H7 (cell line): ENCODE measurements at regions not wholly inside any gene's neighbourhood (a gene's known extent, or its start where the extent isn't known, plus 50 kb on each side); places are given as distances from the start of the nearest gene placed in this dataset.
"Not testable (repeated sequence)": the region's sequence is repeated elsewhere in the genome, so short reads cannot be mapped to it uniquely, and the experiment has no call there.

Experiments used
- DNase-seq: peaks from one replicate; pipeline ENCODE4 v3.0.0; 2012
- H3K27me3 ChIP-seq: 2 replicates; pipeline ENCODE4 v1.6.0; 2011; ENCODE audit warnings: mild to moderate bottlenecking, low read length; ENCODE audit not compliant: control insufficient read depth, insufficient read depth
- H3K36me3 ChIP-seq: replicated peaks from 2 replicates; pipeline ENCODE4 v1.5.1; 2011; ENCODE audit warnings: low read length; ENCODE audit not compliant: control insufficient read depth, insufficient read depth
- H3K4me3 ChIP-seq: 2 replicates; pipeline ENCODE4 v1.5.1; 2011; ENCODE audit warnings: low read depth, mild to moderate bottlenecking, control low read depth, low read length, moderate library complexity; ENCODE audit not compliant: insufficient read depth

DNA sequence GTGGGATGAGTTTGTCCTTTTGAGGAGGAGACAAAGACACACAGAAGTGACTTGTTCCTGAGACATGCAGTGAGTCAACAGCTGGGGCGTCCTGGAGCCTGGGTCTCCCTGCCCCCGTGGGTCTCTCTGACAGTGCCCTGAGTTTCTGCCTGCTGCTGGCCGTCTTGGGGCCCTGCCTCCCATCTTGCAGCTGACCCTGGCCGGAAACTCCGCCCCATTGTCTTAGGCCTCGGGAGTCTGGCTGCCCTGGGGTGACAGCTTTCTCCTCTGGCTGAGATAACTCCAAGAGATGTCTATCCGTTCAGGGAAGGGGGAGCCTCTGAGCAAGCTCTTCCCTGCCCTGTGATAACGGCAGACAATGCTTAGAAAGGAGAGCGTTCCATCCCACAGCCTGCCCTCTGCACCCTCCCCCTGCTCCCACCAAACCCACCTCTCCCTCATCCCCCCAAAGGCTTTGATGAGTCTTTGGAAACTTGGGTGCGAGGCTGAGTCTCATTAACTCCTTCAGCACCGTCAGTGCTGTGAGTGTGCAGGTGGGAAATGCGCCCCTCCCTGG lies 69.5 kb upstream of the PODXL start:
- Histone ChIP-seq H3K4me3 (no peak overlapping the region), H3K36me3 (no peaks in the 10 kb centered on the region; the same call in 1 of the 2 replicates), H3K27me3 (no peaks in the 10 kb centered on the region)
- peak; percentile 89 for DNase-seq

DNA sequence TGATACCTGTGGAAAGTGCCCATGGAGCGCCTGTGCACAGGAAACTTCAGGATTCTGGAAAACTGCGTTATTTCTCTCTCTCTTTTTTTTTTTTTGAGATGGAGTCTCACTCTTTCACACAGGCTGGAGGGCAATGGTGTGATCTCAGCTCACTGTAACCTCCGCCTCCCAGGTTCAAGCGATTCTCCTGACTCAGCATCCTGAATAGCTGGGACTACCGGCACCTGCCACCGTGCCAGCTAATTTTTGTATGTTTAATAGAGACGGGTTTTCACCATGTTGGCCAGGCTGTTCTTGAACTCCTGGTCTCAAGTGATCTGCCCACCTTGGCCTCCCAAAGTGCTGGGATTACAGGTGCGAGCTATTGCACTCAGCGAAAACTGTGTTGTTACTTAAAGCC lies 68.9 kb upstream of the PODXL start:
- not testable (repeated sequence) for H3K36me3 ChIP-seq, H3K4me3 ChIP-seq, H3K27me3 ChIP-seq, DNase-seq

DNA sequence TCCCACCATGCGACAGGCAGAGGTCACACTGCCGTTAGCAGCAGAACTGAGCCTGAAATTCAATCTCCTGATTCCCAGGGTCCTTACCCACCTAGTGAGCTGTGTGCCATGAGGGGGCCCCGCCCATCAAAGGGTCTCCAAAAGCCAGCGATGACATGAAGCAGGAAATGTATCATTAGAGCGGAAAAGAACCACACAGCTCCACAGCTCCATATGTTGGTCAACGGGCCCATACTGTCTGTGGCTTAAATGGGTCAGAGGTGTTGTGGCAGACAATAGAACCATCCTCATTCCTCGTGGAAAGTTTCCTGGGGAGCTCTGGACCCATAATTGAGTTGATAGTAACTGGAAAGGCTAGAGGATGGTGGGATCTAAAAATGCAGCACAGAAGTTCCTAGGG lies 68.1 kb upstream of the PODXL start:
- Histone ChIP-seq H3K4me3 (no peak overlapping the region), H3K36me3 (no peaks in the 10 kb centered on the region; the same call in 1 of the 2 replicates), H3K27me3 (no peaks in the 10 kb centered on the region)
- no peak for DNase-seq

DNA sequence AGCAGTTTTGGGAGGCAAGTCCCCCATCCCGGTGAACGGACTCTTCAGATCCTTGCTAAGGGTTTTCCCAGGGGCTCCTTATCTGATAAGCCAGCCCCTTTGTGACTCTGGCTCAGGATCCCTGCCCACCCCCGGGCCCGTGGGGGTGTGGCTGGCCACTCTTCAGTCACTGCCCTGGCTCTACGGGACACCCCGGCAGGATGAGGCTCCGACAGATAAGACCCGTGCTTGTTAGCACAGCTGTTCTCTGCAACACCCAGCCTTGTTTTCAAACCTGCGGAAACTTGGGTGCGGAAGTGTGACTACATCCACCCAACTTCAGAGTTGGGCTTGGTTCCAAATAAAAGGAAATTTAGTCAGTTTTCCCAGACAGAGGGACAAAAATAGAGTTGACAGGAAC lies 66.7 kb upstream of the PODXL start:
- no peaks in the 10 kb centered on the region; the same call in 1 of the 2 replicates for H3K36me3 ChIP-seq
- DNase-seq: no peak
- no peak overlapping the region for H3K4me3 ChIP-seq
- H3K27me3 ChIP-seq: no peaks in the 10 kb centered on the region

DNA sequence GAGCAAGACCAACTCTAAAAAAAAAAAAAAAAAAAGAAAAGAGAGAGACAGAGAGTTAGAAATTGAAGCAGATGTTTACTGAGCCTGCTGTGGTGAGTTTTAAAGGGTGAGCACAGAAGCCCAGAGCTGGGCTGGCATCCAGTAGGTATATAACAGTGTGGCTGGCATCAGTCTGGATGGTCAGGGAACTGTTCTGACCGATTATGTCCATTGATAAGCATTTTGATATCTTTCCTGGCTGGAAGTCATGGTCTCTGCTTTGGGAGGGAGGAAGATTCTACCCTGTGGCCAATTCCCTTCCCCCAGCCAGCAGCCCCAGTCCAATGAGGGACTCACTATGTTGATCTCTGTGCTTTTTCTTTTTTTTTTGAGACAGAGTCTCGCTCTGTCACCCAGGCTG lies 65.2 kb upstream of the PODXL start:
- no peak overlapping the region for H3K4me3 ChIP-seq
- H3K27me3 ChIP-seq: no peaks in the 10 kb centered on the region
- DNase-seq: peak; percentile 41
- H3K36me3 ChIP-seq: no peaks in the 10 kb centered on the region; the same call in 1 of the 2 replicates

DNA sequence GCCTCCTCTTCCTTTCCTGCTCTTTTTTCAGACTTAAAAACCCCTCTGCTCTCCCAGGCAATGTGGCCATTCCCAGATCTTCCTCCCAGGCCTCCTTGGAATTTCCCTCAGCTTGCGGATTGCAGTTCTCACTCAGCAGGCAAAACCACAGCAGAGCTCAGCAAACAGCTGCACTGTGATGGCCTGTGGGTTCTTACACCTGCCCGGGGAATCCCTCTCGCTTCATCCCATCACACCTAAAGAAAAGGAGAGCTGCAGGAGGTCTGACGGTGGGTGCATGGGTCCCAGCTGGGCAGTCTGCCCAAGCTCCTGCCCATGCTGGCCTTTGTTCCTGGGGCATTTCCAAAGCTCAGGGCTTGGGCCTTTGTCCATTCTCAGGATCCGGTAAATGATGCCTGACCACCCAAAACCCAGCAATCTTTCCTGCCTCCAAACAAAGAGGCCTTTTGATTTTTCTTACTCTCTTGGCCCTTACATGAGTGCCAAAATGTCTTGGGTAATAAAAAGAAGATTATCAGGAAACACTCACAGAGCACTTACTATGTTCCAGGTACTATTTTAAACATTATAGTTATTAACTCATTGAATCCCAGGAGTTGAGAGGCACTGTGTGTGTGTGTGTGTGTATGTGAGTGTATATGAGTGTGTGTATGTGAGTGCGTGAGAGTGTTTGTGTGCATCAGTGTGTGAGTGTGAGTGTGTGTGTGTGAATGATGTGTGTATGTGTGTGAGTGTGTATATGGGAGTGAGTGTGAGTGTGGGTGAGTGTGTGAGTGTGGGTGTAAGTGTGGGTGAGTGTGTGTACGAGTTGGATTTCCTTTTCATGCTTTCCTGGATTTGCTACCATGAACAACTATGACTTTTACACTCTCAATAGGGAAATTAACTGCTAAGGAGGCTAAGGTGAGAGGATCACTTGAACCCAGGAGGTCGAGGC lies 64.5 kb upstream of the PODXL start:
- peak; percentile 73 for DNase-seq
- no peak overlapping the region for H3K4me3 ChIP-seq
- H3K36me3 ChIP-seq: no peaks in the 10 kb centered on the region; the same call in 1 of the 2 replicates
- no peaks in the 10 kb centered on the region for H3K27me3 ChIP-seq

DNA sequence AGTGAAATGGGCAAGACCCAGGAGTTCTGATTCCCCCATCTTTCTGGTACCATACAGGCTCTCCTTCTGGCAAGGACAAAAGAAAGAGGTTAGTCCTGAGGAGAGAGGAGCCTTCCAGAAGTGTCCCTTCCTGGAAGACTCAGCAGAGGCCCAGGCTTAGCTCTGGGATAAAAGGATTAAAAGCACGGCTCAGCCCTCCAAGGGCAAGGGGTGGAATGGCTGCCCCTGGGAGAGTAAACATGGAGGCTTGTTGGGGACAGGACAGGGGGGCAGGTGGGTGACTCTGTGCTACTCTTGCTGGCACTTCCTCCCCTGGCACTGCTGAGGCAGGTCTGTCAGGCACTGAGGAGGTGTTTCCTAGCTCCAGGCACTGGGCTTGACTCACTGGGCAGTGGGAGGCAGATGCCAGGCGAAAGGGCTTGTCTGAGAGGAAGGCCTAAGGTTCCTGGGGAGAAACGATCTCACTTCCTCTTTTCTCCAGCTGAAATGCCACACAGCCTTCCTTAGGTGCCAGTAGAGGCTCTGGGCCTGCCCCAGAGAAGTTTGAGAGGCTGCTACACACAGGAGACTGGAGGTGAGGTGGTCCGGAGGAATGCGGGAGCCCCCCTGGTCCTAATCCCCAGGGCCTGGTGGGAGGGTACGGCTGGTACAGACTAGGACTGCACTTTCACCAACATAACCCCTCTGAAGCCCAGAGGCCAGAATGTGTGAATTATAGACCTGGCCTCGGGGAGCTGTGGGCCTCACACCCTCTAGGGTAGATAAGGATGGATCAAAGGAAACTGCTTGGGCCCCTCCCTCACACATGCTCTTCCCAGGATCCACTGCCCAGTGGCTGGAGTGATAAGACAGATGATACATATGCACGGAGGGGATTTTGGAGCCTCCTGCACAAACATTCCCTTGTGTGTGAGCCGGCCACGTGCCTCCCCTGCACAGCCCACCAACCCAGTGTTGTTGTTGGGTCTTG lies 63.2 kb upstream of the PODXL start:
- no peaks in the 10 kb centered on the region for H3K27me3 ChIP-seq
- H3K4me3 ChIP-seq: no peak overlapping the region
- no peak for DNase-seq
- H3K36me3 ChIP-seq: no peaks in the 10 kb centered on the region; the same call in 1 of the 2 replicates

DNA sequence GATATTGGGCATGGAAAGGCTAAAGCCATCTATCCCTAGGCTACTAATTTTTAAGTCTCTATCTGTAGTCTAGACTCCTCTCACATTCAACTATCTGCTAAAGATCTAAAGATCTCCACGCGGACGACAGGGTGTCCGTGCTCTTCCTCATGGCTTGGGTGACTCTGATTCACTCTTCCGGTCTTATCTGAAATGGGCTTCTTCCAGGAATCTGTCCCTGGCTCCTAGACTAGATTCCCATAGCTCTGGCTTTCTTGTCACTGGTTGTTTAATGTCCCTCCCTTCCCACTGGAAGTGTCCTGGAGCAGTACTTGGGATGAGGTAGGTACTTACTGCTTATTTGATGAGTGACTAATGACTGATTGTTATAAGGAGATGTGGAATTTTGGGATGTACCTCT lies 62.0 kb upstream of the PODXL start:
- Histone ChIP-seq H3K36me3 (no peaks in the 10 kb centered on the region; the same call in 1 of the 2 replicates), H3K4me3 (no peak overlapping the region), H3K27me3 (no peaks in the 10 kb centered on the region)
- no peak for DNase-seq

DNA sequence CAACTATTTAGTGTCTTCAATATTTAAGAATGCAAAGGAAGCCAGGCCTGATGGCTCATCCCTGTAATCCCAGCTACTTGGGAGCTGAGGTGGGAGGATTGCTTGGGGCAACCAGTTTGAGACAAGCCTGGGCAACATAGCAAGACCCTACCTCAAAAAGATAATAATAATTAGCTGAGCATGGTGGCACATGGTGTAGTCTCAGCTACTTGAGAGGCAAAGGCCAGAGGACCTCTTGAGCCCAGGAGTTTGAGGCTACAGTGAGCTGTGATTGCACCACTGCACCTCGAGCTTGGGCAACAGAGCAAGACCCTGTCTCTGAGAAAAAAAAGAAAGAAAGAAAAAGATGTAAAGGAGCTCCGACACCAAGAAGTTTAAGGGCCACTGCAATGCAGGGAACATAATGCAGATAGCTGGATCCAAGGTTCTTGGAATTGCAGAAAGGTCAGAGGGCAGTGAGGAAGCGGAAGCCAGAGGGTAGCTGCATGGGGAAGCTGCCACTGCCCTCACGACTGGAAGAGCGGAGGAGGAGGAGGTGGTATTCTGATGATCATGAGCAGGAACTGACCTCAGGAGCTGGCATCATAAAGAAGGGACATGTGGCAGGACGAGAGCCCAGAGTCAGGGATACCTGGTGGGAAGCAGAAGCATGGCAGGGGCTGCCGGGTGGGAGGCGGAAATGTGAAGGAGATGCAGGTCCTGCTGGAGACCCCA lies 60.2 kb upstream of the PODXL start:
- H3K36me3 ChIP-seq: no peaks in the 10 kb centered on the region; the same call in 1 of the 2 replicates
- H3K27me3 ChIP-seq: no peaks in the 10 kb centered on the region
- no peak overlapping the region for H3K4me3 ChIP-seq
- DNase-seq: no peak

DNA sequence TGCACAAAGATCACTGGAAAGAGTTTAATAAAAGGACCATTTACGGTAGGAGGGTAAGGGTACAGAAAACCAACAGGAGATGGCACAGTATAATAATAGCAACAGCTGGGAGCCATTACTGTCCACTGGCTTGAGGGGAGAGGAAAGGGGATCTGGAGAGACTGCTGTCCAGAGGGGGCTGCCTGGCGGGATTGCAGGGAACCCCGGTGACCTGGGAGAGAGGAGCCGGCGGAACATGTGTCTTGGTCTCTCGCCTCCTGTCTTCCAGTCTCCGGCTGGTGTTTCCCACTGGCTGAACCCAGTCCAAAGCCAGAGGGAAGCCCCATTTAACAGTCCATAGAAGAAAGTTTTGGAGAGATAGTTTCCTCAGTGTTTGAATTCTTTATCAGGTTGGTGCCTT lies 57.5 kb upstream of the PODXL start:
- Histone ChIP-seq H3K27me3 (no peaks in the 10 kb centered on the region), H3K36me3 (no peaks in the 10 kb centered on the region), H3K4me3 (no peak overlapping the region)
- DNase-seq: no peak

DNA sequence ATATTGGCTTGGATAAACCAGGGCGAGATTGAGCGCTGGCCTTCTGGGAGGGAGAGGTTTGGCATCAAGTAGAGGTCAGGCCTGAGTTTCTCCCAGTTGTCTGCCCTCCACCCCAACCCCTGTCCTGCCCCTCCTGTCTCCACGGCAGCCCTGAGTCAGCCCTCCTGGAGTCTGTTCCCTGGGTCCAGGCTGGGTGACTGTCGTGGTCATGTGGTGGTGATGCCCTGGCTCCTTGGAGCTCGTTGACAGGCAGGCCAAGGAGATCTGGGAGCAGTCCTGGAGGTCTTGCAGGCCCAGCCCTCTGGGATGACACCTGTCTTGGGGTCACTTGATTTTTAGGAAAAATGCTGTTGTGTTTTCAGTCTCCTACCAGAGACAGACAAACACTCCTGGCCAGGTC lies 53.6 kb upstream of the PODXL start:
- Histone ChIP-seq H3K27me3 (no peaks in the 10 kb centered on the region), H3K36me3 (no peaks in the 10 kb centered on the region), H3K4me3 (no peak overlapping the region)
- no peak for DNase-seq

DNA sequence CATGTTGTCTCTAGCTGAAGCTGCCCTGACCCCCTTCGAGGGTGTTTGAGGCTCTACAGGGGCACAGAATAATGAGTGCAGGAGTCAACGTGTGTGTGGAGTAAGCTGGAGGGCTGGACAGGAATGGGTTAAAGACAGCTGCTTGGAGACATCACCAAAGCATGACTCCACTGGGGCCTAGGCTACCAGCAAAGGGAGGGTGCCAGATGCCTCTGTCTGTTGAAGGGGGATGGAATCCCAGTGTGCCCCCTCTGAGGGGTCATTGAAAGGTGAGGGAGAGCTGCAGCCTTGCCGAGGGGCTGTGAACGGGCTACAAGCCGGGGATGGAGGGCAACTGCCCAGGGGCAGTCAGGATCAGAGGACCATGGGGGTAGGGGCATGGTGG lies 51.7 kb upstream of the PODXL start:
- H3K27me3 ChIP-seq: no peaks in the 10 kb centered on the region
- no peak overlapping the region for H3K4me3 ChIP-seq
- DNase-seq: peak; percentile 65
- H3K36me3 ChIP-seq: no peaks in the 10 kb centered on the region

DNA sequence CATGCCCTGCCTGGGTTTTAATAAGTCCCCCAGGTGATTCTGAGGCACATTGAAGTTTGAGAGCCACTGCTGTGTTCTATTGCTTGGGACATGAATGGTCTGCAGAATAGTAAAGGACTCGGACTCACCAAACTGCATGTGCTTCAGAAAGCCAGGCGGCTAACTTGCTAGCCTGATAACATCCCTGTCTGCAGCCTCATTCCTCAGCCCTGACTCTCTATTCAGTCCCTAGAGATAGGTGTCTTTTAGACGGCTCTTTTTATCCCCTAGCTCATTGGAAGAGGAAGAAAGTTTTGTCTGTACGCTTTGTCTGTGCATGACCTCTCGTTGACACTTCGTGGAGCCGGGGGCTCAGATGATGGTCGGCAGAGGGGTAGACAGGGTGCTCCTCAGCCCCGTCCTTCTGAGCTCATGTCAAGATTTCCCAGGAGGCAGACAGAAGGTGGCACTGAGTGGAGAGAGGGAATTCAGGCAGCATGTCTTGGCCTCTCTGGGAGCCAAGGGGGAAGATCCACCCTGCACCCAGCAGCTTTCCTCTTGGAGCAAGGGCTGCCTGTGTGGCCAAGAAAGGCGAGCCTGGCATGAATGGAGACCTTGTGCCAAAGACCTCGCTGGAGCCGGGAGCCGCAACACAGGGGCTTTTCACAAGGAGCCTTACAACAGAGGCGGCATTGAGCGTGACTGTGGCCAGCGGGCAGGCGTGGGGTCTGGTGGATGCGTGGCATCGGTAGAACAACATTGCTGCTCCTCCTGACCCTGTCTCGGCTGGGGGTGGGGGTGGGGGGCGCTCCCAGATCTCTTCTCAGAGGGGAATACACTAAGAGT lies 51.1 kb upstream of the PODXL start:
- Histone ChIP-seq H3K27me3 (no peaks in the 10 kb centered on the region), H3K36me3 (no peaks in the 10 kb centered on the region), H3K4me3 (no peak overlapping the region)
- DNase-seq: no peak
